Uterus (tissue), 2 donors: ENCODE measurements at regions not wholly inside any gene's neighbourhood (a gene's known extent, or its start where the extent isn't known, plus 50 kb on each side); places are given as distances from the start of the nearest gene placed in this dataset.

Source experiments
- POLR2A ChIP-seq, 2 donors: fragments of 450-650 bp; IDR thresholded peaks; one replicate each; pipeline ENCODE4 v1.6.1; 2016; ENCODE audit warnings: antibody characterized with exemption in 2 of 2, mild to moderate bottlenecking in 1 of 2, moderate library complexity in 1 of 2
- TF ChIP-seq, protein P1 (sequence below), 4 experiments: fragments of 200-600 bp in 2 of 4; fragments of 450-650 bp in 2 of 4; sonication (generic) in 2 of 4; IDR thresholded peaks; one replicate each; pipeline ENCODE4 v1.5.1; 2016 to 2019; ENCODE audit warnings: antibody characterized with exemption in 4 of 4, mild to moderate bottlenecking in 2 of 4, moderate library complexity in 1 of 4

DNA sequence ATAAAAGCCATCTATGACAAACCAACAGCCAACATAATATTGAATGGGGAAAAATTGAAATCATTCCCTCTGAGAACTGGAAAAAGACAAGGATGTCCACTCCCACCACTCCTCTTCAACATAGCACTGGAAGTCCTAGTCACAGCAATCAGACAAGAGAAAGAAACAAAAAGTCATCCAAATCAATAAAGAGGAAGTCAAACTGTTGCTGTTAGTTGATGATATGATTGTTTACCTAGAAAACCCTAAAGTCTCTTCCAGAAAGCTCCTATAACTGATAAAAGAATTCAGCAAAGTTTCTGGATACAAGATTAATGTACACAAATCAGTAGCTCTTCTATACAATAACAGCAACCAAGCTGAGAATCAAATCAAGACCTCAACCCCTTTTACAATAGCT is 285.1 kb upstream of the PHF14 start:
- TF ChIP-seq, protein P1, sequence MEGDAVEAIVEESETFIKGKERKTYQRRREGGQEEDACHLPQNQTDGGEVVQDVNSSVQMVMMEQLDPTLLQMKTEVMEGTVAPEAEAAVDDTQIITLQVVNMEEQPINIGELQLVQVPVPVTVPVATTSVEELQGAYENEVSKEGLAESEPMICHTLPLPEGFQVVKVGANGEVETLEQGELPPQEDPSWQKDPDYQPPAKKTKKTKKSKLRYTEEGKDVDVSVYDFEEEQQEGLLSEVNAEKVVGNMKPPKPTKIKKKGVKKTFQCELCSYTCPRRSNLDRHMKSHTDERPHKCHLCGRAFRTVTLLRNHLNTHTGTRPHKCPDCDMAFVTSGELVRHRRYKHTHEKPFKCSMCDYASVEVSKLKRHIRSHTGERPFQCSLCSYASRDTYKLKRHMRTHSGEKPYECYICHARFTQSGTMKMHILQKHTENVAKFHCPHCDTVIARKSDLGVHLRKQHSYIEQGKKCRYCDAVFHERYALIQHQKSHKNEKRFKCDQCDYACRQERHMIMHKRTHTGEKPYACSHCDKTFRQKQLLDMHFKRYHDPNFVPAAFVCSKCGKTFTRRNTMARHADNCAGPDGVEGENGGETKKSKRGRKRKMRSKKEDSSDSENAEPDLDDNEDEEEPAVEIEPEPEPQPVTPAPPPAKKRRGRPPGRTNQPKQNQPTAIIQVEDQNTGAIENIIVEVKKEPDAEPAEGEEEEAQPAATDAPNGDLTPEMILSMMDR (IDR thresholded peaks at IDR 0.05) = no peak
- no peak for TF ChIP-seq POLR2A (IDR thresholded peaks at IDR 0.05)
